ENCODE measurements at regions not wholly inside any gene's neighbourhood (a gene's known extent, or its start where the extent isn't known, plus 50 kb on each side); places are given as distances from the start of the nearest gene placed in this dataset.

DNA sequence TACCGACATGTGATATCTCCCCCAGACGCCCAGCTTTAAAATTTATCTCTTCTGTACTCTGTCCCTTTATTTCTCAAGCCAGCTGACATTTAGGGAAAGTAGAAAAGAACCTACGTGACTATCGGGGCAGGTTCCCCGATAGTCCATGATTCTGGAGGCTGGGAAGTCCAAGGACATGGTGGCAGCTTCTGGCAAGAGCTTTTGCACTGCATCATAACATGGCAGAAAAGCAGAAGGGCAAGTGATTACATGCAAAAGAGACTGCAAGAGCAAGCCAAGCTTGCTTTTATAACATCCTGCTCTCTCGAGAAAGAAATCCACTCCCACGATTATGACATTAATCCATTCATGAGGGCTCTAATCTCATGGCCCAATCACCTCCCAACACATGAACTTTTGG, 113.2 kb downstream of the CD164 start:
- Histone ChIP-seq H3K4me2 (ENCODE audit: insufficient read depth, low read length, poor library complexity, severe bottlenecking) (no peak overlapping the region), H3K4me1 (ENCODE audit: control insufficient read depth in 2 of 2, insufficient read depth in 1 of 2, low read depth in 1 of 2, low read length in 2 of 2) (no peaks in the 10 kb centered on the region), H3K9ac (ENCODE audit: low read depth, low read length, poor library complexity) (no peak overlapping the region), H3K9me3 (replicated peaks in 1 of 2; ENCODE audit: control insufficient read depth in 2 of 2, insufficient read depth in 1 of 2, low read depth in 1 of 2, low read length in 2 of 2) (no peaks in the 10 kb centered on the region), H3K36me3 (replicated peaks in 1 of 2; ENCODE audit: control insufficient read depth in 2 of 2, insufficient read depth in 2 of 2, low read length in 2 of 2) (no peaks in the 10 kb centered on the region), H2BK5ac (ENCODE audit: low read length) (no peak overlapping the region), H2AFZ (ENCODE audit: low read length) (no peak overlapping the region), H3K27ac (replicated peaks; ENCODE audit: low read length) (no peak overlapping the region), H2BK120ac (ENCODE audit: low read depth, low read length) (no peak overlapping the region), H4K8ac (ENCODE audit: low read depth, low read length) (no peak overlapping the region), H3K14ac (ENCODE audit: low read length) (no peak overlapping the region), H2AK5ac (ENCODE audit: low read depth, low read length) (no peak overlapping the region), H3K18ac (ENCODE audit: low read length) (no peak overlapping the region), H3K23ac (ENCODE audit: low read depth, low read length, poor library complexity) (no peak overlapping the region), H2BK15ac (ENCODE audit: low read length) (no peak overlapping the region), H2BK12ac (ENCODE audit: low read length) (no peak overlapping the region), H3K27me3 (ENCODE audit: control insufficient read depth in 3 of 3, insufficient read depth in 3 of 3, low read depth in 1 of 3, low read length in 3 of 3) (no peaks in the 10 kb centered on the region), H3K4me3 (ENCODE audit: low read length in 2 of 2) (no peak overlapping the region), H3K4ac (ENCODE audit: low read length) (no peak overlapping the region), H4K91ac (ENCODE audit: low read depth, low read length, poor library complexity) (no peak overlapping the region), H3K79me1 (ENCODE audit: low read depth, low read length) (no peaks in the 10 kb centered on the region)
- no CpG with 5 or more reads among the region's 7 CpGs for WGBS, 2 donors (ENCODE audit: extremely low coverage in 2 of 2, insufficient read length in 2 of 2, insufficient replicate concordance in 1 of 2)
- no peak for DNase-seq (ENCODE audit: low spot score)

DNA sequence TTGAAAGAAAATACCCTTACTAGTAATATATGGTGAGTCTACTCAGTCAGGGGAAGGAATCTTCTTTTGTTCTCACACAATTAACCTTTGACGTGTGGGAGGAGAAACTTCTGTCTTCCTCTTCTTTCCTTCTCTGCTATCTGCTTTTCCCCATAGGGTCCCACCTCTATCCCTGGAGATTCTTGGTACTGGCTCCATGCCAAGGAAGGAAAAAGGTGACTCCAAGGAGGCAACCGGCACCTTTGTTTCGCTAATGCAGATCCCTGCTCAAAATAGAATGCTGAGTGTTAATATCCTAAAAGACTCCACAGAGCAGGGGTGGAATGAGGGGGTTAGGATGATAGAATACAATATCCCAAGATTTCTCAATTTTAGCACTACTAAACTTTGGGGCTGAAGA, 116.7 kb downstream of the CD164 start:
- Histone ChIP-seq H3K27me3 (ENCODE audit: control insufficient read depth in 3 of 3, insufficient read depth in 3 of 3, low read depth in 1 of 3, low read length in 3 of 3) (no peaks in the 10 kb centered on the region), H2BK120ac (ENCODE audit: low read depth, low read length) (no peak overlapping the region), H3K23ac (ENCODE audit: low read depth, low read length, poor library complexity) (no peak overlapping the region), H3K4ac (ENCODE audit: low read length) (no peak overlapping the region), H2BK5ac (ENCODE audit: low read length) (no peak overlapping the region), H2BK12ac (ENCODE audit: low read length) (no peak overlapping the region), H3K4me2 (ENCODE audit: insufficient read depth, low read length, poor library complexity, severe bottlenecking) (no peak overlapping the region), H3K9me3 (replicated peaks in 1 of 2; ENCODE audit: control insufficient read depth in 2 of 2, insufficient read depth in 1 of 2, low read depth in 1 of 2, low read length in 2 of 2) (no peaks in the 10 kb centered on the region), H3K14ac (ENCODE audit: low read length) (no peak overlapping the region), H3K4me3 (ENCODE audit: low read length in 2 of 2) (no peak overlapping the region), H4K8ac (ENCODE audit: low read depth, low read length) (no peak overlapping the region), H3K4me1 (ENCODE audit: control insufficient read depth in 2 of 2, insufficient read depth in 1 of 2, low read depth in 1 of 2, low read length in 2 of 2) (no peaks in the 10 kb centered on the region), H2BK15ac (ENCODE audit: low read length) (no peak overlapping the region), H3K79me1 (ENCODE audit: low read depth, low read length) (no peaks in the 10 kb centered on the region), H2AFZ (ENCODE audit: low read length) (no peak overlapping the region), H3K27ac (replicated peaks; ENCODE audit: low read length) (no peak overlapping the region), H4K91ac (ENCODE audit: low read depth, low read length, poor library complexity) (no peak overlapping the region), H3K18ac (ENCODE audit: low read length) (no peak overlapping the region), H2AK5ac (ENCODE audit: low read depth, low read length) (no peak overlapping the region), H3K36me3 (replicated peaks in 1 of 2; ENCODE audit: control insufficient read depth in 2 of 2, insufficient read depth in 2 of 2, low read length in 2 of 2) (no peaks in the 10 kb centered on the region), H3K9ac (ENCODE audit: low read depth, low read length, poor library complexity) (no peak overlapping the region)
- no peak for DNase-seq (ENCODE audit: low spot score)
- WGBS, 2 donors (ENCODE audit: extremely low coverage in 2 of 2, insufficient read length in 2 of 2, insufficient replicate concordance in 1 of 2), result no CpG with 5 or more reads among the region's 3 CpGs

DNA sequence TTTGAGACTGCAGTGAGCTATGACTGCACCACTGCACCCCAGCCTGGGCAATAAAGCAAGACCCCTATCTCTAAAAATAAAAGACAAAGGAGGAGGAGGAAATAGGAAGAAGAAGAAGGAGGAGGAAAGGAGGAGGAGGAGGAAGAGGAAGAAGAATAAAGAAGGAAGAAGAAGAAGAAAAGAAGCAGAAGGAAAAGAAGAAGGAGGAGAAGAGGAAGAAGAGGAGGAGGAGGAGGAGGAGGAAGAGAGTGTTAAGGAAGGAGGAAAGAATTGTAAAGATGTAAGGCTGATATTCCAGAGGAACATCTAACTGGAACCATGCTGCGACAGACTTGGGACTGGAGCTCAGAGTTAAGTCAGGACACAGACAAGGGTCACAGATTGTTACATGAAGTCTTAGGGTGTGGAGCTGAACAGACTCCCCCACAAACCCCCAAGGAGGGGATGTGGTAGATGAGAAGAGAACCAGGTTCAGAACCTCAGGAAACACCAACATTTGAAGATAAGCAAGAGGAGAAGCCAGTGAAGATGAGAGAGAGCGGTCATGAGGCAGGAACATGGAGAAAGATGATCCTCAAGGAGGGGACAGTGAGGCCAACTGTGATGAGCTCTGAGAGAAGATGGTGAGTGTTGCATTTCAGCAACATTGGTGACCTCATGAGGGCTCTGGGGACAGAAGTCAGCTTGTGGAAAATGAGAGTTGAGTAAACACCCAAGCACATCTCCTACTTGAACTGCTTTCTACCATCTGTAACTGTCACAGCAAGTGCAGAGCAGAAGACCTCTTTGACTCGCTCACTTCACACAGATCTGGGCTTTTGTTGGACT, 118.2 kb downstream of the CD164 start:
- Histone ChIP-seq H3K36me3 (replicated peaks in 1 of 2; ENCODE audit: control insufficient read depth in 2 of 2, insufficient read depth in 2 of 2, low read length in 2 of 2) (no peaks in the 10 kb centered on the region), H3K4me2 (ENCODE audit: insufficient read depth, low read length, poor library complexity, severe bottlenecking) (no peak overlapping the region), H2BK12ac (ENCODE audit: low read length) (no peak overlapping the region), H3K4ac (ENCODE audit: low read length) (no peak overlapping the region), H3K18ac (ENCODE audit: low read length) (no peak overlapping the region), H4K8ac (ENCODE audit: low read depth, low read length) (no peak overlapping the region), H3K4me3 (ENCODE audit: low read length in 2 of 2) (no peak overlapping the region), H2BK120ac (ENCODE audit: low read depth, low read length) (no peak overlapping the region), H3K9me3 (replicated peaks in 1 of 2; ENCODE audit: control insufficient read depth in 2 of 2, insufficient read depth in 1 of 2, low read depth in 1 of 2, low read length in 2 of 2) (no peaks in the 10 kb centered on the region), H3K14ac (ENCODE audit: low read length) (no peak overlapping the region), H2BK5ac (ENCODE audit: low read length) (no peak overlapping the region), H4K91ac (ENCODE audit: low read depth, low read length, poor library complexity) (no peak overlapping the region), H3K79me1 (ENCODE audit: low read depth, low read length) (no peaks in the 10 kb centered on the region), H3K9ac (ENCODE audit: low read depth, low read length, poor library complexity) (no peak overlapping the region), H3K27ac (replicated peaks; ENCODE audit: low read length) (no peak overlapping the region), H2BK15ac (ENCODE audit: low read length) (no peak overlapping the region), H2AK5ac (ENCODE audit: low read depth, low read length) (no peak overlapping the region), H3K27me3 (ENCODE audit: control insufficient read depth in 3 of 3, insufficient read depth in 3 of 3, low read depth in 1 of 3, low read length in 3 of 3) (no peaks in the 10 kb centered on the region), H2AFZ (ENCODE audit: low read length) (no peak overlapping the region), H3K4me1 (ENCODE audit: control insufficient read depth in 2 of 2, insufficient read depth in 1 of 2, low read depth in 1 of 2, low read length in 2 of 2) (no peaks in the 10 kb centered on the region), H3K23ac (ENCODE audit: low read depth, low read length, poor library complexity) (no peak overlapping the region)
- no CpG with 5 or more reads among the region's 3 CpGs for WGBS, 2 donors (ENCODE audit: extremely low coverage in 2 of 2, insufficient read length in 2 of 2, insufficient replicate concordance in 1 of 2)
- no peak for DNase-seq (ENCODE audit: low spot score)

DNA sequence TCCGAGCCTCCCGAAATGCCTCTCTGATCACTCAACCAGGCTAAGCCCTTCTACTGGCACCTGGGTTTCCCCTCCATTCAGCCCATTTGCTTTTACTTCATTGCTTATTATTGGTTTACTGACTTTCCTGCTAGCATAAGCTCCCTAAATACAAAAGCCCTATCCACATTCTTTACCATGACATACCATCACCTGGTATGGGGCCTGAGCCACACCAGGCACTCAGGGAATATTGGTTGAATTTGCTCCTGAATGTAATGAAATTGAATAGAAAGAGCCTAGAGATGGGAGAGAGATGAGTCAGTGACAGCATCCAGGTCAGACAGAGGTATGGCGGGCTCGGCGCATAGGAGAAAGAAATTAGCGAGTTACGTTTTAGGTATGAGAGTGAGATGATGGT, 120.0 kb downstream of the CD164 start:
- H3K27me3 ChIP-seq (ENCODE audit: control insufficient read depth in 3 of 3, insufficient read depth in 3 of 3, low read depth in 1 of 3, low read length in 3 of 3), result no peaks in the 10 kb centered on the region
- H2AFZ ChIP-seq (ENCODE audit: low read length), result no peak overlapping the region
- no peak overlapping the region for H2BK12ac ChIP-seq (ENCODE audit: low read length)
- no peak overlapping the region for H3K27ac ChIP-seq (replicated peaks; ENCODE audit: low read length)
- WGBS, 2 donors (ENCODE audit: extremely low coverage in 2 of 2, insufficient read length in 2 of 2, insufficient replicate concordance in 1 of 2), result 100% methylated on average over 1 of the region's 7 CpGs; no CpG with 5 or more reads in 1 of the 2 donors
- no peaks in the 10 kb centered on the region for H3K36me3 ChIP-seq (replicated peaks in 1 of 2; ENCODE audit: control insufficient read depth in 2 of 2, insufficient read depth in 2 of 2, low read length in 2 of 2)
- no peaks in the 10 kb centered on the region for H3K4me1 ChIP-seq (ENCODE audit: control insufficient read depth in 2 of 2, insufficient read depth in 1 of 2, low read depth in 1 of 2, low read length in 2 of 2)
- no peak overlapping the region for H3K23ac ChIP-seq (ENCODE audit: low read depth, low read length, poor library complexity)
- no peak overlapping the region for H3K4ac ChIP-seq (ENCODE audit: low read length)
- no peaks in the 10 kb centered on the region for H3K79me1 ChIP-seq (ENCODE audit: low read depth, low read length)
- no peak overlapping the region for H2AK5ac ChIP-seq (ENCODE audit: low read depth, low read length)
- no peak overlapping the region for H4K8ac ChIP-seq (ENCODE audit: low read depth, low read length)
- no peak overlapping the region for H2BK5ac ChIP-seq (ENCODE audit: low read length)
- no peak overlapping the region for H3K4me3 ChIP-seq (ENCODE audit: low read length in 2 of 2)
- H2BK15ac ChIP-seq (ENCODE audit: low read length), result no peak overlapping the region
- no peak overlapping the region for H3K18ac ChIP-seq (ENCODE audit: low read length)
- H4K91ac ChIP-seq (ENCODE audit: low read depth, low read length, poor library complexity), result no peak overlapping the region
- DNase-seq (ENCODE audit: low spot score), result no peak
- H2BK120ac ChIP-seq (ENCODE audit: low read depth, low read length), result no peak overlapping the region
- no peak overlapping the region for H3K9ac ChIP-seq (ENCODE audit: low read depth, low read length, poor library complexity)
- no peak overlapping the region for H3K14ac ChIP-seq (ENCODE audit: low read length)
- no peak overlapping the region for H3K4me2 ChIP-seq (ENCODE audit: insufficient read depth, low read length, poor library complexity, severe bottlenecking)
- H3K9me3 ChIP-seq (replicated peaks in 1 of 2; ENCODE audit: control insufficient read depth in 2 of 2, insufficient read depth in 1 of 2, low read depth in 1 of 2, low read length in 2 of 2), result no peaks in the 10 kb centered on the region

Measured in neuronal stem cell (in vitro differentiated cells).